ENCODE measurements at regions not wholly inside any gene's neighbourhood (a gene's known extent, or its start where the extent isn't known, plus 50 kb on each side); places are given as distances from the start of the nearest gene placed in this dataset.
A peak's percentile ranks its signal among the peaks of the same experiment; 100 is the strongest.

GRCh38 chr13:108437496-108437895, 168.0 kb downstream of the TNFSF13B start:
- TF ChIP-seq, protein P1, sequence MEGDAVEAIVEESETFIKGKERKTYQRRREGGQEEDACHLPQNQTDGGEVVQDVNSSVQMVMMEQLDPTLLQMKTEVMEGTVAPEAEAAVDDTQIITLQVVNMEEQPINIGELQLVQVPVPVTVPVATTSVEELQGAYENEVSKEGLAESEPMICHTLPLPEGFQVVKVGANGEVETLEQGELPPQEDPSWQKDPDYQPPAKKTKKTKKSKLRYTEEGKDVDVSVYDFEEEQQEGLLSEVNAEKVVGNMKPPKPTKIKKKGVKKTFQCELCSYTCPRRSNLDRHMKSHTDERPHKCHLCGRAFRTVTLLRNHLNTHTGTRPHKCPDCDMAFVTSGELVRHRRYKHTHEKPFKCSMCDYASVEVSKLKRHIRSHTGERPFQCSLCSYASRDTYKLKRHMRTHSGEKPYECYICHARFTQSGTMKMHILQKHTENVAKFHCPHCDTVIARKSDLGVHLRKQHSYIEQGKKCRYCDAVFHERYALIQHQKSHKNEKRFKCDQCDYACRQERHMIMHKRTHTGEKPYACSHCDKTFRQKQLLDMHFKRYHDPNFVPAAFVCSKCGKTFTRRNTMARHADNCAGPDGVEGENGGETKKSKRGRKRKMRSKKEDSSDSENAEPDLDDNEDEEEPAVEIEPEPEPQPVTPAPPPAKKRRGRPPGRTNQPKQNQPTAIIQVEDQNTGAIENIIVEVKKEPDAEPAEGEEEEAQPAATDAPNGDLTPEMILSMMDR (IDR thresholded peaks at IDR 0.05; ENCODE audit: low read depth, low read length, missing control alignments): no peak
- H3K4me3 ChIP-seq (ENCODE audit: low read depth, low read length): no peak overlapping the region
- in situ Hi-C loops (cut with HindIII; ENCODE audit: low pct_ligation_motif_present, low sequenced_read_pairs): no loop called here
- no peaks in the 10 kb centered on the region for H3K36me3 ChIP-seq (replicated peaks)
- DNase-seq: peak; percentile 70
- H3K27ac ChIP-seq: peak overlapping the region; percentile 38
- H3K27me3 ChIP-seq (replicated peaks): no peaks in the 10 kb centered on the region

GRCh38 chr13:108439556-108439955, 170.0 kb downstream of the TNFSF13B start:
- H3K36me3 ChIP-seq (replicated peaks): no peaks in the 10 kb centered on the region
- H3K27me3 ChIP-seq (replicated peaks): no peaks in the 10 kb centered on the region
- TF ChIP-seq, protein P1 (IDR thresholded peaks at IDR 0.05; ENCODE audit: low read depth, low read length, missing control alignments): no peak
- no peak for DNase-seq
- no peak overlapping the region for H3K4me3 ChIP-seq (ENCODE audit: low read depth, low read length)
- no peak overlapping the region for H3K27ac ChIP-seq
- in situ Hi-C loops (cut with HindIII; ENCODE audit: low pct_ligation_motif_present, low sequenced_read_pairs): no loop called here

- Histone ChIP-seq H3K27ac (no peak overlapping the region), H3K36me3 (replicated peaks) (no peaks in the 10 kb centered on the region), H3K27me3 (replicated peaks) (no peaks in the 10 kb centered on the region), H3K4me3 (ENCODE audit: low read depth, low read length) (no peak overlapping the region)
- TF ChIP-seq, protein P1 (IDR thresholded peaks at IDR 0.05; ENCODE audit: low read depth, low read length, missing control alignments): no peak
- no peak for DNase-seq
- in situ Hi-C loops (cut with HindIII; ENCODE audit: low pct_ligation_motif_present, low sequenced_read_pairs): no loop called here
Observed at GRCh38 chr13:108444448-108444847, 174.9 kb downstream of the TNFSF13B start.

DNA sequence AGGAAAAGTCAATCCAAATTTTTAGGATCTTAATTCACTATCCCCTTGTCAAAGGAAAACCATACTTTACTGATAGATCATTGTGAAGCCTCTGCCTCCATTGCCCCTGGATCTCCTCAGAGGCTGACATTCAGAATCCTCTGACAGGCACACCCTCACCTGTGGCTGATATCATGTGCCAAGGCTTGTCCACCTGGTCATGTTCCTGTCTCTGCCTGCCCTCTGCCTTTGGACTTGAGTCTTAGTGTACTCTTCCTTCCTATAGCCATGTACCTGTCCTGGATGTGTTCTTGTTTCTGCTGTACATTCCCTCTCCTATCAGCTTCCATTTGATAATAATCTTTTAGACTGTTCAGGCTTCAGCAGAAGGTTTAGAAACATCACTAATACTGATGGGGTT, 179.4 kb downstream of the TNFSF13B start:
- TF ChIP-seq, protein P1 (IDR thresholded peaks at IDR 0.05; ENCODE audit: low read depth, low read length, missing control alignments): no peak
- Histone ChIP-seq H3K4me3 (ENCODE audit: low read depth, low read length) (no peak overlapping the region), H3K36me3 (replicated peaks) (no peaks in the 10 kb centered on the region), H3K27me3 (replicated peaks) (no peaks in the 10 kb centered on the region), H3K27ac (no peak overlapping the region)
- no peak for DNase-seq
- in situ Hi-C loops (cut with HindIII; ENCODE audit: low pct_ligation_motif_present, low sequenced_read_pairs): no loop called here

- DNase-seq: no peak
- Histone ChIP-seq H3K27ac (no peak overlapping the region), H3K4me3 (ENCODE audit: low read depth, low read length) (no peak overlapping the region), H3K27me3 (replicated peaks) (no peaks in the 10 kb centered on the region), H3K36me3 (replicated peaks) (no peaks in the 10 kb centered on the region)
- TF ChIP-seq, protein P1 (IDR thresholded peaks at IDR 0.05; ENCODE audit: low read depth, low read length, missing control alignments): no peak
- in situ Hi-C loops (cut with HindIII; ENCODE audit: low pct_ligation_motif_present, low sequenced_read_pairs): no loop called here
Observed at GRCh38 chr13:108451121-108451520, 178.3 kb upstream of the MYO16 start.

- no peaks in the 10 kb centered on the region for H3K36me3 ChIP-seq (replicated peaks)
- in situ Hi-C loops (cut with HindIII; ENCODE audit: low pct_ligation_motif_present, low sequenced_read_pairs): no loop called here
- no peak for DNase-seq
Observed at GRCh38 chr13:108455320-108455719, 174.1 kb upstream of the MYO16 start.

More at GRCh38 chr13:108455320-108455719, 174.1 kb upstream of the MYO16 start:
- no peak overlapping the region for H3K4me3 ChIP-seq (ENCODE audit: low read depth, low read length)
- H3K27ac ChIP-seq: no peak overlapping the region
- no peaks in the 10 kb centered on the region for H3K27me3 ChIP-seq (replicated peaks)
- TF ChIP-seq, protein P1 (IDR thresholded peaks at IDR 0.05; ENCODE audit: low read depth, low read length, missing control alignments): no peak
